ENCODE measurements at regions not wholly inside any gene's neighbourhood (a gene's known extent, or its start where the extent isn't known, plus 50 kb on each side); places are given as distances from the start of the nearest gene placed in this dataset.

DNA sequence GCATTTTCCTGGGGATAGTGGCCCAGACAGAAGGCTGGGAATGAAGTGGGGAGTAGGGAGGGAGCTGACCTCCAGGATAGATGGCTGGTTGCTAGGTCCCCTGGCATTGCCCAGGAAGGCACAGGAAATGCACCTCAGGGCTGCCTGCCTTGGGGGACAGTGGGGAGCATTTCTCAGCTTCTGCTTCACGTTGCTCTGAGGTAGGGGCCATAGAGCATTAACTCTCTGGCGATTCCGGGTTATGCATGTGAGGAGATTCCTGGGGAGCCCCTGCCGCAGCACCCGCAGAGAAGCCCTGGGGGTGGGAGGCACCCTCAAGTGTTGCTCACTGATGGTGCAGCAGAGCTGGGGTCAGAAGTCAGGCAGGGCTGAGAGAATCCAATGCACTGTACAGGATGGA, 256.5 kb downstream of the CYP26B1 start:
- TF ChIP-seq, protein P1, sequence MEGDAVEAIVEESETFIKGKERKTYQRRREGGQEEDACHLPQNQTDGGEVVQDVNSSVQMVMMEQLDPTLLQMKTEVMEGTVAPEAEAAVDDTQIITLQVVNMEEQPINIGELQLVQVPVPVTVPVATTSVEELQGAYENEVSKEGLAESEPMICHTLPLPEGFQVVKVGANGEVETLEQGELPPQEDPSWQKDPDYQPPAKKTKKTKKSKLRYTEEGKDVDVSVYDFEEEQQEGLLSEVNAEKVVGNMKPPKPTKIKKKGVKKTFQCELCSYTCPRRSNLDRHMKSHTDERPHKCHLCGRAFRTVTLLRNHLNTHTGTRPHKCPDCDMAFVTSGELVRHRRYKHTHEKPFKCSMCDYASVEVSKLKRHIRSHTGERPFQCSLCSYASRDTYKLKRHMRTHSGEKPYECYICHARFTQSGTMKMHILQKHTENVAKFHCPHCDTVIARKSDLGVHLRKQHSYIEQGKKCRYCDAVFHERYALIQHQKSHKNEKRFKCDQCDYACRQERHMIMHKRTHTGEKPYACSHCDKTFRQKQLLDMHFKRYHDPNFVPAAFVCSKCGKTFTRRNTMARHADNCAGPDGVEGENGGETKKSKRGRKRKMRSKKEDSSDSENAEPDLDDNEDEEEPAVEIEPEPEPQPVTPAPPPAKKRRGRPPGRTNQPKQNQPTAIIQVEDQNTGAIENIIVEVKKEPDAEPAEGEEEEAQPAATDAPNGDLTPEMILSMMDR (CRISPR knock-in tag; IDR thresholded peaks at IDR 0.05) = no peak
- TF ChIP-seq MAFK (conservative IDR thresholded peaks at IDR 0.05 in 1 of 2, IDR thresholded peaks at IDR 0.05 in 1 of 2; ENCODE audit: low read length in 2 of 2) = no peak

Measured in HepG2 (cell line).